H9 (cell line): ENCODE measurements at regions not wholly inside any gene's neighbourhood (a gene's known extent, or its start where the extent isn't known, plus 50 kb on each side); places are given as distances from the start of the nearest gene placed in this dataset.

Source experiments
- DNase-seq: peaks from one replicate; pipeline ENCODE4 v3.0.0-alpha.2; 2017
- H2AFZ ChIP-seq: one replicate; pipeline ENCODE4 v1.6.1; 2013; ENCODE audit warnings: mild to moderate bottlenecking, low read length, control low read depth, moderate library complexity
- H2AK5ac ChIP-seq: 2 replicates; pipeline ENCODE4 v1.6.1; 2013; ENCODE audit warnings: low read length, control low read depth, mixed read lengths; ENCODE audit not compliant: insufficient read length
- H2BK120ac ChIP-seq: one replicate; pipeline ENCODE4 v1.6.1; 2013; ENCODE audit warnings: low read depth, mild to moderate bottlenecking, low read length, control low read depth, inconsistent platforms; ENCODE audit not compliant: poor library complexity, severe bottlenecking
- H2BK12ac ChIP-seq: 2 replicates; pipeline ENCODE4 v1.6.1; 2013; ENCODE audit warnings: low read length, control low read depth, mixed read lengths, low read depth; ENCODE audit not compliant: insufficient read length
- H2BK15ac ChIP-seq: 2 replicates; pipeline ENCODE4 v1.6.1; 2013; ENCODE audit warnings: low read depth, low read length, control low read depth
- H2BK20ac ChIP-seq: one replicate; pipeline ENCODE4 v1.6.1; 2013; ENCODE audit warnings: low read depth, mild to moderate bottlenecking, low read length, control low read depth, inconsistent platforms; ENCODE audit not compliant: poor library complexity, severe bottlenecking
- H2BK5ac ChIP-seq: 2 replicates; pipeline ENCODE4 v1.6.1; 2013; ENCODE audit warnings: low read length, control low read depth, mixed read lengths; ENCODE audit not compliant: insufficient read length
- H3K14ac ChIP-seq: 2 replicates; pipeline ENCODE4 v1.6.1; 2013; ENCODE audit warnings: low read length, control low read depth; ENCODE audit not compliant: insufficient read depth
- H3K18ac ChIP-seq: 2 replicates; pipeline ENCODE4 v1.6.1; 2013; ENCODE audit warnings: low read depth, mild to moderate bottlenecking, mixed read lengths, low read length, control low read depth; ENCODE audit not compliant: insufficient read length
- H3K23ac ChIP-seq: 2 replicates; pipeline ENCODE4 v1.6.1; 2013; ENCODE audit warnings: low read length, control low read depth, mixed read lengths, low read depth; ENCODE audit not compliant: insufficient read length
- H3K23me2 ChIP-seq: 2 replicates; pipeline ENCODE4 v1.6.1; 2013; ENCODE audit warnings: low read depth, mild to moderate bottlenecking, mixed read lengths, low read length, control low read depth; ENCODE audit not compliant: insufficient read length, poor library complexity, severe bottlenecking
- H3K27ac ChIP-seq: 2 replicates; pipeline ENCODE4 v1.5.1; 2013; ENCODE audit warnings: low read length, control low read depth, mixed read lengths, low read depth; ENCODE audit not compliant: insufficient read length
- H3K27me3 ChIP-seq: 2 replicates; pipeline ENCODE4 v1.6.1; 2013; ENCODE audit warnings: low read length, control low read depth, inconsistent platforms; ENCODE audit not compliant: insufficient read depth
- H3K4ac ChIP-seq: 2 replicates; pipeline ENCODE4 v1.6.1; 2013; ENCODE audit warnings: low read depth, mild to moderate bottlenecking, control low read depth, inconsistent platforms, low read length, moderate library complexity
- H3K4me1 ChIP-seq: 2 replicates; pipeline ENCODE4 v1.6.1; 2013; ENCODE audit warnings: low read length, control low read depth, inconsistent platforms; ENCODE audit not compliant: insufficient read depth
- H3K4me2 ChIP-seq: 2 replicates; pipeline ENCODE4 v1.6.1; 2013; ENCODE audit warnings: low read length, control low read depth, mixed read lengths; ENCODE audit not compliant: insufficient read length, insufficient read depth
- H3K56ac ChIP-seq: 2 replicates; pipeline ENCODE4 v1.6.1; 2013; ENCODE audit warnings: low read depth, mild to moderate bottlenecking, mixed read lengths, low read length, control low read depth; ENCODE audit not compliant: insufficient read length
- H3K79me1 ChIP-seq: 2 replicates; pipeline ENCODE4 v1.6.1; 2013; ENCODE audit warnings: low read depth, mild to moderate bottlenecking, moderate library complexity, low read length, control low read depth, inconsistent platforms; ENCODE audit not compliant: insufficient read depth, poor library complexity, severe bottlenecking
- H3K79me2 ChIP-seq: 2 replicates; pipeline ENCODE4 v1.6.1; 2013; ENCODE audit warnings: low read length, control low read depth, inconsistent platforms; ENCODE audit not compliant: insufficient read depth
- H3K9ac ChIP-seq: 2 replicates; pipeline ENCODE4 v1.6.1; 2013; ENCODE audit warnings: low read length, control low read depth, mixed read lengths; ENCODE audit not compliant: insufficient read length; ENCODE audit errors: extremely low read depth
- H3K9me3 ChIP-seq: one replicate; pipeline ENCODE4 v1.6.1; 2013; ENCODE audit warnings: low read depth, low read length, inconsistent platforms; ENCODE audit not compliant: control insufficient read depth
- H3T11ph ChIP-seq: one replicate; pipeline ENCODE4 v1.6.1; 2013; ENCODE audit warnings: mild to moderate bottlenecking, low read length, control low read depth, inconsistent platforms
- H4K20me1 ChIP-seq: one replicate; pipeline ENCODE4 v1.6.1; 2013; ENCODE audit not compliant: control insufficient read depth, insufficient read length, insufficient read depth
- H4K5ac ChIP-seq: 2 replicates; pipeline ENCODE4 v1.6.1; 2013; ENCODE audit warnings: low read depth, mild to moderate bottlenecking, mixed read lengths, low read length, control low read depth; ENCODE audit not compliant: insufficient read length
- H4K8ac ChIP-seq: replicated peaks from 2 replicates; pipeline ENCODE4 v1.6.1; 2013; ENCODE audit warnings: low read length, control low read depth, mixed read lengths, low read depth; ENCODE audit not compliant: insufficient read length
- H4K91ac ChIP-seq: 2 replicates; pipeline ENCODE4 v1.6.1; 2013; ENCODE audit warnings: low read depth, mild to moderate bottlenecking, moderate library complexity, mixed read lengths, low read length, control low read depth; ENCODE audit not compliant: insufficient read length
- H3K27ac Mint-ChIP-seq, 3 experiments: 2 replicates in 2 of 3; 3 replicates in 1 of 3; pipeline ENCODE4 v1.8.0; 2020 to 2021; ENCODE audit warnings: mixed read lengths in 3 of 3, mild to moderate bottlenecking in 1 of 3, moderate library complexity in 1 of 3
- H3K27me3 Mint-ChIP-seq: 2 replicates; pipeline ENCODE4 v1.8.0; 2021; ENCODE audit warnings: low read depth, mild to moderate bottlenecking, moderate library complexity, mixed read lengths
- H3K36me3 Mint-ChIP-seq, 3 experiments: 2 replicates in 2 of 3; 3 replicates in 1 of 3; pipeline ENCODE4 v1.8.0; 2020 to 2021; ENCODE audit warnings: low read depth in 3 of 3, mixed read lengths in 3 of 3; ENCODE audit not compliant: insufficient read depth in 1 of 3
- H3K4me1 Mint-ChIP-seq, 2 experiments: 2 replicates each; pipeline ENCODE4 v1.8.0; 2020; ENCODE audit warnings: mixed read lengths in 2 of 2
- H3K4me3 Mint-ChIP-seq, 2 experiments: 2 replicates in 1 of 2; 3 replicates in 1 of 2; pipeline ENCODE4 v1.8.0; 2020 to 2021; ENCODE audit warnings: mild to moderate bottlenecking in 2 of 2, mixed read lengths in 2 of 2, moderate library complexity in 1 of 2
- H3K9me3 Mint-ChIP-seq, 2 experiments: 2 replicates in 1 of 2; 3 replicates in 1 of 2; pipeline ENCODE4 v1.8.0; 2020; ENCODE audit warnings: mild to moderate bottlenecking in 2 of 2, mixed read lengths in 2 of 2, moderate library complexity in 1 of 2
- WGBS: extraction: QIAGEN DNeasy Blood & Tissue Kit; methylation state at CpG from one replicate; pipeline ENCODE4 v1.1.7; 2013; ENCODE audit warnings: missing lambda C conversion rate, low lambda C conversion rate, mixed read lengths; ENCODE audit not compliant: insufficient read length; ENCODE audit errors: extremely low coverage; 5-methylcytosine and 5-hydroxymethylcytosine counted together
- TF ChIP-seq, protein P1 (sequence below): fragments of 200-600 bp; sonication (generic); conservative IDR thresholded peaks from 3 replicates; pipeline ENCODE4 v1.8.0; 2021; ENCODE audit warnings: antibody characterized with exemption, mild to moderate bottlenecking

DNA sequence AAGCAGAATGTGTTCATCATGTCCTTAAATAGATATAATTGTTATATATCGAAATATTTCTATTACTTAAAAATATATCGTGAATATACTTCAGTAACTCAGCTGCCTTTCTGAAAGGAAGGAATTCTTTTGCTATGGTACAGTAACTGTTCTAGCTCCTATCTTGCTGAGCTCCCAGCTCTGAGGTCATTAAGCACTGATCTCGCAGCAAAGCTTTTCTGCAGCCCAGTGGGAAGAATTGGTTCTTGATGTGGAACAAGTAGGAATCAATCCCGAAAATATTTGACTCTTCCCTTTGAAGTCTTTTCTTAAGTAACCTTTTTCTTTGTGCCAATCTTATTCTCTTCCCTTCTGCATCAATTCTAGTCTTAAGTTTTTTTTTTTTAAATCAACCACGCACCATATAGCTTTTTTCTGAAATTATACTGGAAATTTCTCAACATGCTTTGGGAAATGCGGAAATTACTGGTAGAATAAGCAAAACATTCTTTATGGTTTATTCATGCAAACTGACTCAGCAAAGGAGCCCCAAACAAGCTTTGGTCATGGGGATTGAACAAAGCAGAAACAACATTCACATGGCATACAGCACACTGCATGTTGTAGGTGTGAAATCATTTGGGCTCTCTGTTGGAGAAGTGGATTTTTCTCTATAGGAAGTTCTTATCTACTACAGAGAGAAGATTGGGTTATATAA is 428.9 kb upstream of the GNPDA2 start:
- Histone ChIP-seq H3K79me1 (no peaks in the 10 kb centered on the region), H2BK20ac (no peak overlapping the region), H2BK12ac (no peak overlapping the region), H3K27me3 (no peaks in the 10 kb centered on the region), H3K14ac (no peak overlapping the region), H4K5ac (no peak overlapping the region), H3K18ac (no peak overlapping the region), H2AK5ac (no peak overlapping the region), H3K4me1 (no peaks in the 10 kb centered on the region), H3K4me2 (no peak overlapping the region), H3K4ac (no peak overlapping the region), H4K8ac (no peak overlapping the region), H3K9ac (no peak overlapping the region), H2BK15ac (no peak overlapping the region), H3K23me2 (no peaks in the 10 kb centered on the region), H2BK120ac (no peak overlapping the region), H3K27ac (no peak overlapping the region), H3K79me2 (no peaks in the 10 kb centered on the region), H3K9me3 (no peaks in the 10 kb centered on the region), H4K91ac (no peak overlapping the region), H3K56ac (no peak overlapping the region), H3K23ac (no peak overlapping the region), H4K20me1 (no peaks in the 10 kb centered on the region), H2BK5ac (no peak overlapping the region), H3T11ph (no peak overlapping the region), H2AFZ (no peak overlapping the region)
- Mint-ChIP-seq H3K27me3 (no peaks in the 10 kb centered on the region), H3K36me3 (no peaks in the 10 kb centered on the region), H3K9me3 (no peaks in the 10 kb centered on the region), H3K27ac (no peak overlapping the region; a peak in 1 of 7 replicates), H3K4me3 (no peak overlapping the region), H3K4me1 (no peaks in the 10 kb centered on the region)
- WGBS, result no CpG with 5 or more reads among the region's 6 CpGs
- DNase-seq, result no peak
- TF ChIP-seq, protein P1, sequence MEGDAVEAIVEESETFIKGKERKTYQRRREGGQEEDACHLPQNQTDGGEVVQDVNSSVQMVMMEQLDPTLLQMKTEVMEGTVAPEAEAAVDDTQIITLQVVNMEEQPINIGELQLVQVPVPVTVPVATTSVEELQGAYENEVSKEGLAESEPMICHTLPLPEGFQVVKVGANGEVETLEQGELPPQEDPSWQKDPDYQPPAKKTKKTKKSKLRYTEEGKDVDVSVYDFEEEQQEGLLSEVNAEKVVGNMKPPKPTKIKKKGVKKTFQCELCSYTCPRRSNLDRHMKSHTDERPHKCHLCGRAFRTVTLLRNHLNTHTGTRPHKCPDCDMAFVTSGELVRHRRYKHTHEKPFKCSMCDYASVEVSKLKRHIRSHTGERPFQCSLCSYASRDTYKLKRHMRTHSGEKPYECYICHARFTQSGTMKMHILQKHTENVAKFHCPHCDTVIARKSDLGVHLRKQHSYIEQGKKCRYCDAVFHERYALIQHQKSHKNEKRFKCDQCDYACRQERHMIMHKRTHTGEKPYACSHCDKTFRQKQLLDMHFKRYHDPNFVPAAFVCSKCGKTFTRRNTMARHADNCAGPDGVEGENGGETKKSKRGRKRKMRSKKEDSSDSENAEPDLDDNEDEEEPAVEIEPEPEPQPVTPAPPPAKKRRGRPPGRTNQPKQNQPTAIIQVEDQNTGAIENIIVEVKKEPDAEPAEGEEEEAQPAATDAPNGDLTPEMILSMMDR, result no peak
